HPDE6-E6E7 (cell line): ENCODE measurements at regions not wholly inside any gene's neighbourhood (a gene's known extent, or its start where the extent isn't known, plus 50 kb on each side); places are given as distances from the start of the nearest gene placed in this dataset.

Source experiments
- DNase-seq: peaks from one replicate; pipeline ENCODE4 v3.0.0; 2011; ENCODE audit warnings: missing footprints; ENCODE audit errors: extremely low spot score

- no peak for DNase-seq
These were observed 136.9 kb downstream of the CD83 start for GRCh38 chr6:14254505-14254904.

GRCh38 chr6:14255916-14256315, 138.3 kb downstream of the CD83 start:
- no peak for DNase-seq

GRCh38 chr6:14258117-14258516, 140.5 kb downstream of the CD83 start:
- no peak for DNase-seq

GRCh38 chr6:14258695-14259593, 141.4 kb downstream of the CD83 start:
- no peak for DNase-seq

GRCh38 chr6:14259594-14260152, 142.1 kb downstream of the CD83 start:
- no peak for DNase-seq

GRCh38 chr6:14260839-14261238, 143.3 kb downstream of the CD83 start:
- no peak for DNase-seq

- no peak for DNase-seq
These were observed 146.4 kb downstream of the CD83 start for GRCh38 chr6:14263881-14264424.

- no peak for DNase-seq
These were observed 147.8 kb downstream of the CD83 start for GRCh38 chr6:14265049-14266021.

GRCh38 chr6:14266266-14266665, 148.7 kb downstream of the CD83 start:
- DNase-seq = no peak

- no peak for DNase-seq
These were observed 150.5 kb downstream of the CD83 start for GRCh38 chr6:14267885-14268660.

- no peak for DNase-seq
These were observed 151.9 kb downstream of the CD83 start for GRCh38 chr6:14269436-14269835.

GRCh38 chr6:14270142-14270893, 152.7 kb downstream of the CD83 start:
- no peak for DNase-seq

GRCh38 chr6:14270925-14271788, 153.6 kb downstream of the CD83 start:
- peak; percentile 98 for DNase-seq

GRCh38 chr6:14271789-14272736, 154.5 kb downstream of the CD83 start:
- no peak for DNase-seq

- DNase-seq = no peak
These were observed 155.1 kb downstream of the CD83 start for GRCh38 chr6:14272737-14273085.

GRCh38 chr6:14273191-14273590, 155.6 kb downstream of the CD83 start:
- DNase-seq = no peak

GRCh38 chr6:14274016-14274415, 156.4 kb downstream of the CD83 start:
- DNase-seq = no peak
